H1 (cell line): ENCODE measurements at regions not wholly inside any gene's neighbourhood (a gene's known extent, or its start where the extent isn't known, plus 50 kb on each side); places are given as distances from the start of the nearest gene placed in this dataset.

ENCODE experiments used
- CTCF ChIA-PET: fragments of 300-600 bp; sonication (Branson Sonifier 250); formaldehyde crosslinking; loops from one replicate; lab custom pipeline; 2021; ENCODE audit not compliant: partially characterized antibody; lab: Charles Lee
- POLR2A ChIA-PET: fragments of 300-600 bp; sonication (Branson Sonifier 250); formaldehyde crosslinking; loops from one replicate; lab custom pipeline; 2021; ENCODE audit warnings: inconsistent platforms; ENCODE audit not compliant: partially characterized antibody; lab: Charles Lee
- DNase-seq, 2 experiments: peaks; one replicate each; pipeline versions ENCODE4 v3.0.0 to v3.0.0-alpha.2; 2010 to 2022; ENCODE audit warnings: low spot score in 2 of 2, low read depth in 1 of 2, mixed read lengths in 1 of 2
- FAIRE-seq: peaks from 2 replicates; lab custom pipeline; 2011; peaks lifted over from hg19 to GRCh38; lab: Jason Lieb, UNC
- H2AFZ ChIP-seq: 2 replicates; pipeline ENCODE4 v1.8.1; 2012; ENCODE audit warnings: low read length, inconsistent platforms
- H2AK5ac ChIP-seq: 2 replicates; pipeline ENCODE4 v1.6.1; 2013; ENCODE audit warnings: low read depth, low read length
- H2BK120ac ChIP-seq: replicated peaks from 2 replicates; pipeline ENCODE3; 2013; ENCODE audit warnings: low read depth, low read length, inconsistent platforms
- H2BK12ac ChIP-seq: 2 replicates; pipeline ENCODE4 v1.6.1; 2013; ENCODE audit warnings: low read depth, low read length
- H2BK15ac ChIP-seq: 2 replicates; pipeline ENCODE4 v1.6.1; 2013; ENCODE audit warnings: low read length
- H2BK20ac ChIP-seq: 2 replicates; pipeline ENCODE4 v1.6.1; 2013; ENCODE audit warnings: low read length
- H2BK5ac ChIP-seq: 2 replicates; pipeline ENCODE4 v1.6.1; 2013; ENCODE audit warnings: low read depth, low read length
- H3K14ac ChIP-seq: 2 replicates; pipeline ENCODE4 v1.6.1; 2013; ENCODE audit warnings: inconsistent platforms; ENCODE audit not compliant: insufficient read length
- H3K18ac ChIP-seq: 2 replicates; pipeline ENCODE4 v1.6.1; 2013; ENCODE audit warnings: low read length; ENCODE audit errors: extremely low read depth
- H3K23ac ChIP-seq: 2 replicates; pipeline ENCODE4 v1.6.1; 2013; ENCODE audit warnings: inconsistent platforms; ENCODE audit not compliant: insufficient read length
- H3K23me2 ChIP-seq: 2 replicates; pipeline ENCODE4 v1.6.1; 2013; ENCODE audit warnings: low read depth, low read length
- H3K27ac ChIP-seq: 2 replicates; pipeline ENCODE4 v1.6.1; 2011; ENCODE audit warnings: low read depth, low read length, inconsistent platforms
- H3K27me3 ChIP-seq, 4 experiments: replicated peaks in 1 of 4; 1 replicate in 1 of 4; 2 replicates in 3 of 4; pipeline versions ENCODE4 v1.6.1 to v1.8.1; 2011 to 2013; ENCODE audit warnings: low read length in 3 of 4, mild to moderate bottlenecking in 3 of 4, inconsistent platforms in 2 of 4, mixed read lengths in 2 of 4, moderate library complexity in 1 of 4; ENCODE audit not compliant: control insufficient read depth in 3 of 4, insufficient read depth in 3 of 4; ENCODE audit errors: extremely low read depth in 1 of 4
- H3K36me3 ChIP-seq, 4 experiments: 2 replicates each; pipeline versions ENCODE4 v1.6.1 to v1.8.1; 2011 to 2013; ENCODE audit warnings: mild to moderate bottlenecking in 4 of 4, low read length in 3 of 4, moderate library complexity in 2 of 4, control low read depth in 1 of 4, inconsistent platforms in 1 of 4; ENCODE audit not compliant: insufficient read depth in 4 of 4, control insufficient read depth in 2 of 4
- H3K4ac ChIP-seq: replicated peaks from 2 replicates; pipeline ENCODE3; 2013; ENCODE audit warnings: low read length, low read depth, mixed read lengths, inconsistent platforms; ENCODE audit not compliant: insufficient read length
- H3K4me1 ChIP-seq, 4 experiments: replicated peaks in 1 of 4; 1 replicate in 1 of 4; 2 replicates in 3 of 4; pipeline versions ENCODE4 v1.6.1 to v1.8.1; 2011 to 2013; ENCODE audit warnings: low read length in 3 of 4, inconsistent platforms in 2 of 4, mixed read lengths in 1 of 4; ENCODE audit not compliant: insufficient read depth in 4 of 4, control insufficient read depth in 3 of 4
- H3K4me2 ChIP-seq, 2 experiments: 2 replicates each; pipeline versions ENCODE4 v1.6.1 to v1.8.1; 2011 to 2013; ENCODE audit warnings: low read depth in 2 of 2, low read length in 2 of 2, control low read depth in 1 of 2, inconsistent platforms in 1 of 2, mild to moderate bottlenecking in 1 of 2; ENCODE audit not compliant: insufficient read depth in 1 of 2
- H3K4me3 ChIP-seq, 4 experiments: fragments of 200-600, 300-600 bp in 1 of 4; sonication (generic), shearing (Covaris generic), sonication (Bioruptor Twin) in 1 of 4; 2 replicates each; pipeline versions ENCODE4 v1.5.1 to v1.8.1; 2011 to 2016; ENCODE audit warnings: low read length in 4 of 4, low read depth in 3 of 4, control low read depth in 2 of 4, inconsistent platforms in 2 of 4, mild to moderate bottlenecking in 2 of 4, mixed read lengths in 1 of 4, moderate library complexity in 1 of 4; ENCODE audit not compliant: insufficient read depth in 2 of 4; ENCODE audit errors: extremely low read depth in 1 of 4
- H3K56ac ChIP-seq: replicated peaks from 2 replicates; pipeline ENCODE3; 2013; ENCODE audit warnings: low read depth, mild to moderate bottlenecking, mixed read lengths, low read length, inconsistent platforms; ENCODE audit not compliant: insufficient read length
- H3K79me1 ChIP-seq: 2 replicates; pipeline ENCODE4 v1.6.1; 2013; ENCODE audit warnings: low read depth, low read length, control low read depth
- H3K79me2 ChIP-seq, 2 experiments: 2 replicates each; pipeline versions ENCODE4 v1.6.1 to v1.8.1; 2012 to 2013; ENCODE audit warnings: low read length in 2 of 2, mild to moderate bottlenecking in 2 of 2, inconsistent platforms in 1 of 2; ENCODE audit not compliant: insufficient read depth in 2 of 2, control insufficient read depth in 1 of 2
- H3K9ac ChIP-seq, 4 experiments: replicated peaks in 1 of 4; 1 replicate in 1 of 4; 2 replicates in 3 of 4; pipeline versions ENCODE4 v1.6.1 to v1.8.1; 2011 to 2013; ENCODE audit warnings: low read depth in 3 of 4, low read length in 3 of 4, control low read depth in 2 of 4, mild to moderate bottlenecking in 2 of 4, moderate library complexity in 2 of 4, inconsistent platforms in 1 of 4; ENCODE audit errors: extremely low read depth in 1 of 4
- H3K9me3 ChIP-seq, 2 experiments: 2 replicates each; pipeline versions ENCODE4 v1.6.1 to v1.8.1; 2012 to 2013; ENCODE audit warnings: mild to moderate bottlenecking in 2 of 2, moderate library complexity in 2 of 2, control low read depth in 1 of 2, inconsistent platforms in 1 of 2, low read depth in 1 of 2, low read length in 1 of 2, mixed read lengths in 1 of 2; ENCODE audit not compliant: insufficient read depth in 2 of 2
- H4K20me1 ChIP-seq, 2 experiments: replicated peaks in 1 of 2; 2 replicates each; pipeline versions ENCODE3 to v1.8.1; 2011 to 2013; ENCODE audit warnings: inconsistent platforms in 2 of 2, low read length in 2 of 2, mild to moderate bottlenecking in 1 of 2; ENCODE audit not compliant: insufficient read depth in 2 of 2, control insufficient read depth in 1 of 2
- H4K5ac ChIP-seq: 2 replicates; pipeline ENCODE4 v1.6.1; 2013; ENCODE audit warnings: low read length, low read depth, mixed read lengths, inconsistent platforms; ENCODE audit not compliant: insufficient read length
- H4K8ac ChIP-seq: 2 replicates; pipeline ENCODE4 v1.8.0; 2013; ENCODE audit warnings: mild to moderate bottlenecking, moderate library complexity, low read length, inconsistent platforms; ENCODE audit not compliant: insufficient read depth; ENCODE audit errors: extremely low read depth
- H4K91ac ChIP-seq: replicated peaks from 2 replicates; pipeline ENCODE3; 2013; ENCODE audit warnings: low read length, mixed read lengths, inconsistent platforms; ENCODE audit not compliant: insufficient read length
- CEBPB ChIP-seq: IDR thresholded peaks from 2 replicates; pipeline ENCODE4 v1.6.1; 2012; ENCODE audit warnings: low read depth, low read length
- EZH2 ChIP-seq: fragments of 200-600 bp; sonication (generic); IDR thresholded peaks from 2 replicates; pipeline ENCODE4 v1.7.1; 2012; ENCODE audit warnings: low read depth, mild to moderate bottlenecking, moderate library complexity, low read length, inconsistent platforms; ENCODE audit not compliant: severe bottlenecking
- HDAC6 ChIP-seq: IDR thresholded peaks from one replicate; pipeline ENCODE4 v1.7.1; 2012; ENCODE audit warnings: low read depth, mild to moderate bottlenecking, inconsistent platforms, low read length, moderate library complexity
- POLR2AphosphoS5 ChIP-seq: IDR thresholded peaks from 2 replicates; pipeline ENCODE4 v1.6.1; 2011; ENCODE audit warnings: low read depth, low read length
- RNF2 ChIP-seq: fragments of 200-900, 300-1000 bp; sonication (generic); IDR thresholded peaks from 2 replicates; pipeline ENCODE4 v1.7.1; 2016; ENCODE audit warnings: borderline replicate concordance, low read depth, mild to moderate bottlenecking, antibody characterized with exemption, low read length; ENCODE audit not compliant: poor library complexity, severe bottlenecking; ENCODE audit errors: missing control alignments
- SIN3A ChIP-seq, 2 experiments: IDR thresholded peaks in 1 of 2; conservative IDR thresholded peaks in 1 of 2; 2 replicates each; pipeline ENCODE4 v1.6.1; 2011 to 2012; ENCODE audit warnings: low read length in 2 of 2, improper control_type of control experiment in 1 of 2, low read depth in 1 of 2, mild to moderate bottlenecking in 1 of 2
- SP2 ChIP-seq: IDR thresholded peaks from 2 replicates; pipeline ENCODE4 v1.6.1; 2012; ENCODE audit warnings: mild to moderate bottlenecking, low read length, inconsistent platforms
- SP4 ChIP-seq: IDR thresholded peaks from 2 replicates; pipeline ENCODE4 v1.6.1; 2012; ENCODE audit warnings: low read length, inconsistent platforms
- TAF1 ChIP-seq: IDR thresholded peaks from 2 replicates; pipeline ENCODE4 v1.6.1; 2011; ENCODE audit warnings: mild to moderate bottlenecking, low read depth, low read length
- TAF7 ChIP-seq: optimal IDR thresholded peaks from 2 replicates; pipeline ENCODE3; 2011; ENCODE audit warnings: low read depth, mild to moderate bottlenecking, inconsistent platforms, low read length, moderate library complexity, borderline replicate concordance
- TBP ChIP-seq: IDR thresholded peaks from 2 replicates; pipeline ENCODE4 v1.6.1; 2011; ENCODE audit warnings: low read depth, low read length, improper control_type of control experiment
- WGBS, 2 experiments: shearing (Covaris generic) in 1 of 2; methylation state at CpG; one replicate each; pipeline versions ENCODE4 v1.1.6 to v1.1.7; 2013 to 2015; ENCODE audit warnings: low lambda C conversion rate in 2 of 2, mixed read lengths in 2 of 2, inconsistent platforms in 1 of 2, low coverage in 1 of 2, missing lambda C conversion rate in 1 of 2; ENCODE audit not compliant: insufficient replicate concordance in 2 of 2, insufficient coverage in 1 of 2, insufficient read length in 1 of 2; ENCODE audit errors: extremely low coverage in 1 of 2, missing lambda C conversion rate in 1 of 2; 5-methylcytosine and 5-hydroxymethylcytosine counted together
- TF ChIP-seq, protein P1 (sequence below): IDR thresholded peaks from 2 replicates; pipeline ENCODE4 v1.6.1; 2012; ENCODE audit warnings: low read length, inconsistent platforms
- TF ChIP-seq, protein P2 (sequence below): IDR thresholded peaks from 2 replicates; pipeline ENCODE4 v1.6.1; 2011; ENCODE audit warnings: low read depth, mild to moderate bottlenecking, low read length; ENCODE audit not compliant: insufficient read depth

DNA sequence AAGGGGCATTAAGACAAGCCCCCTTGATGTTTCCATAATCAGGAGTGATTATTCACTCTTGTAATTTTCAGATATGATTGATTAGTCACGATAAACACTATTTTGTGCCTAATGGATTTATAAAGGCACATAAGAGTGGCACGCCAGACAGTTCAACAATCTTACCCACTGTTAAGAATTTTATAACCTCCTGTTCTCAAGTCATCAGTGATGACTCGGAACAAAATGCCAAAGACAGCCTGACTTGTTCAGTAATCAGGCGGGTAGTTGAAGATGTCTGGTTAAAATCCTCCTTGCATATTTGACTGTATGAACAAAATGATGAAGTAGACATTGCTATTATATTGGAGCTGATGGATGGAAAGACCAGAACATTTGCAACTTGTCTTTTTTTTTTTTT, 212.1 kb upstream of the RMST start:
- no peak for FAIRE-seq
- TF ChIP-seq SIN3A (conservative IDR thresholded peaks at IDR 0.05 in 1 of 2, IDR thresholded peaks at IDR 0.05 in 1 of 2; ENCODE audit: low read depth in 1 of 2, low read length in 2 of 2), result no peak
- TF ChIP-seq CEBPB, result no peak
- no peak for TF ChIP-seq SP4
- no peak for TF ChIP-seq TAF7
- no peak for TF ChIP-seq SP2
- TF ChIP-seq, protein P1, sequence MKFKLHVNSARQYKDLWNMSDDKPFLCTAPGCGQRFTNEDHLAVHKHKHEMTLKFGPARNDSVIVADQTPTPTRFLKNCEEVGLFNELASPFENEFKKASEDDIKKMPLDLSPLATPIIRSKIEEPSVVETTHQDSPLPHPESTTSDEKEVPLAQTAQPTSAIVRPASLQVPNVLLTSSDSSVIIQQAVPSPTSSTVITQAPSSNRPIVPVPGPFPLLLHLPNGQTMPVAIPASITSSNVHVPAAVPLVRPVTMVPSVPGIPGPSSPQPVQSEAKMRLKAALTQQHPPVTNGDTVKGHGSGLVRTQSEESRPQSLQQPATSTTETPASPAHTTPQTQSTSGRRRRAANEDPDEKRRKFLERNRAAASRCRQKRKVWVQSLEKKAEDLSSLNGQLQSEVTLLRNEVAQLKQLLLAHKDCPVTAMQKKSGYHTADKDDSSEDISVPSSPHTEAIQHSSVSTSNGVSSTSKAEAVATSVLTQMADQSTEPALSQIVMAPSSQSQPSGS, result no peak
- TF ChIP-seq RNF2, result no peak
- TF ChIP-seq HDAC6, result no peak
- TF ChIP-seq TBP, result no peak
- TF ChIP-seq TAF1, result no peak
- TF ChIP-seq EZH2, result no peak
- TF ChIP-seq, protein P2, sequence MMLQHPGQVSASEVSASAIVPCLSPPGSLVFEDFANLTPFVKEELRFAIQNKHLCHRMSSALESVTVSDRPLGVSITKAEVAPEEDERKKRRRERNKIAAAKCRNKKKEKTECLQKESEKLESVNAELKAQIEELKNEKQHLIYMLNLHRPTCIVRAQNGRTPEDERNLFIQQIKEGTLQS, result no peak
- no peak for TF ChIP-seq POLR2AphosphoS5

More for the DNA sequence above, 212.1 kb upstream of the RMST start:
- Histone ChIP-seq H4K8ac (no peak overlapping the region), H3K14ac (no peak overlapping the region), H2AK5ac (no peak overlapping the region), H2BK120ac (no peak overlapping the region), H2AFZ (no peak overlapping the region), H3K36me3 (no peaks in the 10 kb centered on the region), H2BK5ac (no peak overlapping the region), H3K27ac (no peak overlapping the region), H3K9ac (no peak overlapping the region), H2BK15ac (no peak overlapping the region), H3K79me2 (no peaks in the 10 kb centered on the region), H3K9me3 (no peaks in the 10 kb centered on the region), H3K56ac (no peak overlapping the region), H4K5ac (no peak overlapping the region), H3K4me3 (no peak overlapping the region), H3K27me3 (no peaks in the 10 kb centered on the region), H3K4ac (no peak overlapping the region), H3K18ac (no peak overlapping the region), H3K23me2 (no peaks in the 10 kb centered on the region), H2BK20ac (no peak overlapping the region), H3K79me1 (no peaks in the 10 kb centered on the region), H4K20me1 (no peaks in the 10 kb centered on the region), H2BK12ac (no peak overlapping the region), H3K4me1 (no peaks in the 10 kb centered on the region), H4K91ac (no peak overlapping the region), H3K4me2 (no peak overlapping the region), H3K23ac (no peak overlapping the region)
- 93% methylated on average over 4 of the region's 4 CpGs; no CpG with 5 or more reads in 1 of the 2 experiments for WGBS, 2 experiments
- DNase-seq, result no peak
- CTCF ChIA-PET, result interaction anchor here (1.0 to 1.3 kb wide), 2 partner anchors 9 to 13 kb away, joined by 3 read pairs; no protein-coding TSS in a partner anchor
- POLR2A ChIA-PET, result no interaction called here
